Caki2 (cell line): ENCODE measurements at regions not wholly inside any gene's neighbourhood (a gene's known extent, or its start where the extent isn't known, plus 50 kb on each side); places are given as distances from the start of the nearest gene placed in this dataset.
"Not testable (repeated sequence)": the region's sequence is repeated elsewhere in the genome, so short reads cannot be mapped to it uniquely, and the experiment has no call there.

Source experiments
- DNase-seq: peaks from one replicate; pipeline ENCODE4 v3.0.0-alpha.2; 2015; ENCODE audit warnings: low read depth
- in situ Hi-C: cut with HindIII; loops from 2 replicates; pipeline ENCODE4 v1.10.0; 2016; ENCODE audit warnings: low sequenced_read_pairs, low pct_unique_long_range_greater_than_20kb, mixed read lengths

DNA sequence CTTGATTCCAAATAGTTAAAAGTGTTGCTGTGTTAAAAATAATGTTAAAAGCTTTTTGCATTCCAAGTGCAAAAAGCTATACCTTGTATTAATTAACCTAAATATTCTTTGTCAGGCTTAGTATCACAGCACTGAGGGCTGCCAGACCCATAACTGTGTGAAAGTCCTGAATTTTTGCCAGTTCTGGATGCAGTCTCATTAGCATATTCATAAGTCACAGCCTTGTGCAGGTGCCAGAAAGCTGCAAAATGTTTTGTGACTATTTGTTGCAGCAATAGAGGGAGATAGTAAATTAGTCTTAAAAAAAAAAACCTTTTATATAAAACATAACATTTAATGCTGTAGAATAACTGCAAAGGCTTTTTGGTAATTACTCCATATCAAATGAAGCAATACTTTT, 56.6 kb downstream of the SLITRK1 start:
- no peak for DNase-seq
- in situ Hi-C loops: no loop called here

DNA sequence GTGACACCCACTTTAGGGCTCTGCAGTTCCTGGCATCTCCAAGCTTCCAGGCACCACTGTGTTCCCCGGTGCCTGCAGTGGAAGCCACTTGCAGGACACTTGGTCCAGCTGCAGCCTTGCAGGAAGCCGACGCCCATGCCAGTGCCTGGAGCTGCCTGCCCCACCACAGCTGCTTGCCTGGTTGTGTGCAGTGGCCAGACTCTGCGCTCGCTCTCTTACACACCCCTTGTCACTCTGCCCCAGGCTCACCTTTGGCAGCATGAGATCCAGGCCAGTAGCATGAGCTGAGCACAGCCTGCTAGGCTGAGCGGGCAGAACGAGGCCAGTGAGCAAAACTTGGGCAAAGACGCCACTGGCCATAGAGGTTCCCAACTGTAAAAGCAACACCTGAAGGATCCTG, 57.7 kb downstream of the SLITRK1 start:
- in situ Hi-C loops: no loop called here

DNA sequence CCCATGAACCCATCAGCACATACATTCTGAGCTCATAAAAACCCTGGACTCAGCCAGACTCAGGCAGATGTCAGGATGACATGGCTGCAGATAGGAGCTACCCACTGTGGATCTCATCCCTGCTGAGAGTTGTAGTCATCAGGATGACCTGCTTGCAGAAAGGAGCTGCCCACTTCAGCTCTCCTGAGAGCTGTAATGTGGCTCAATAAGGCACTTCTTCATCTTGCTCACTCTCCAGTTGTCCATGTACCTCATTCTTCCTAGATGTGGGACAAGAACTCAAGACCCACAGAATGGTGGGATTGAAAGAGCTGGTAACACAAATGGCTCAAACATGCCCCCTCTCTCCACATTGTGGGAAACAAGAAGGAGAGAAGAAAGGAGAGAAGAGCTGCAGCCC, 58.2 kb downstream of the SLITRK1 start:
- in situ Hi-C loops: no loop called here
- no peak for DNase-seq

More for the DNA sequence above, 57.7 kb downstream of the SLITRK1 start:
- no peak for DNase-seq

DNA sequence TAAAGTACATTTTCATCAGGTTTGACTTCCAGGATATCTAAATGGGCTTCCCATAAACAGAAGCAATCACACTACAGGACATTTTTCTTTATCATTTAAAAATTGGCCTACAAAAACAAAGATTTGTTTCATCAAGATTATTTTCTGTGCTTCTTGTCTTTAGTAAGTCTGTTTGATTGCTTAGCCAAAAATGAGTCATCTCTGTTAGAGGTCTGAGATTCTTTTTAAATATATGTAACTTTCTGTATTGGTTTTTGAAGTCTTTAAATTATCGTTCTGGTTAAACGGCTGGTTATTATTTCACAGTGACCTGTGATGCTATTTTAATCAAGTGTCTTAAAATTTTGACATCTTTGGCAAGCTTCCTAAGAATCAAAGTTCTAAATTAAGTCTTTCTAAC, 62.7 kb downstream of the SLITRK1 start:
- DNase-seq: no peak

DNA sequence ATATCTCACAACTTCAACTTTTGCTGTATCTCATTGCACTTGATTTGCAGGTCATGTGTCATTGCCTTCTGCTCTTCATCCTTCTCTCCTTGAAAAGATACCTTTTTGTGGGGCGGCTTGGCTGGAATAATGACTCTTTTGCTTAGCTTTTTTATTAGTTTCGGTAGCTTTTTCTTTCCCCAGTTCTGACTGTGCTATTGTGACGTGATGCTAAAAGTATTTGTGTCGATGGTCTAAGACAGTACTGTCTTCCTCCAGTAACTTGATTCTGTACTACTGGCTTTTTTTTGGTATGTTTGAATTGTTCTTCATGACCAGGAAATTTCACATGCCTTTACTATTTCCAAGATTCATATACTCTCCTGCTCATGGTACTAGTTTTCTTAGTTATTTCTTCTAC, 63.1 kb downstream of the SLITRK1 start:
- DNase-seq: no peak
- in situ Hi-C loops: no loop called here

More for the DNA sequence above, 62.7 kb downstream of the SLITRK1 start:
- in situ Hi-C loops: no loop called here

DNA sequence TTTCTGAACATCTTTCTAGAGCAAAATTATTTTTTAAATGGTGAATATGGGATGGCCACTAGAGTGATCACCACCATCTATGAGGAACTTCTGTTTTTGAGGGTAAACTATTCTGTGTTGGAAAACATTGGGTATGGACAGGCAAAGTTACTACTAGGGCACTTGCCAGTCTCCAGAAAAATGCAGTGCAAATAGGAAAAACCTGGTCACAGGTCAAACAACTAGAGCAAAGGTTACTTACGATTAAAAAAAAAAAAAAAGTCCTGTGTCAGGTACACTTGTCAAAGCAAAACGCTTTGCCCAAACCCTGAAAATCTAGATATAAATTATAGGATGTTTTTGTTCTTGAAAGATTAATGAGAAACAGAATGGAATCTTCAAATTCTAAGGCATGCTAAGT, 66.2 kb downstream of the SLITRK1 start:
- no peak for DNase-seq
- in situ Hi-C loops: no loop called here

DNA sequence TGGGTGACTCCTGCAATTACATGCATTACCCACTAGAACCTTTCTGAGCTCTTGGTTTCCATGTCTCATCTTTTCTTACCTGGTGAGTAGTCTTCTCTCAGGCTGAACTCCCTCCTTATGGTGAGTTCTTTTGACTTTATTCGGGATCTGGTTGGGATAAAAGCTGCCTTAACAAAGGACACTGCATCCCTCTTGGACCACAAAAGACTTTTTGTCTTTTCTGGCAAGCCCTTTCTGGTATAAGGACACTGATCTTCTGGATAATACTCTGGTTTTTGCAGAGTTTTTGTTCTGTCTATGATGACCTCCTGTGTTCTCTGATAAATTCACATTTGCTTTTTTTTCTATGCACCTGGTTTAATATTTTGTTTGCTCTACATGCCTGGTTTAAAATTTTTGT, 66.7 kb downstream of the SLITRK1 start:
- no peak for DNase-seq
- in situ Hi-C loops: no loop called here

DNA sequence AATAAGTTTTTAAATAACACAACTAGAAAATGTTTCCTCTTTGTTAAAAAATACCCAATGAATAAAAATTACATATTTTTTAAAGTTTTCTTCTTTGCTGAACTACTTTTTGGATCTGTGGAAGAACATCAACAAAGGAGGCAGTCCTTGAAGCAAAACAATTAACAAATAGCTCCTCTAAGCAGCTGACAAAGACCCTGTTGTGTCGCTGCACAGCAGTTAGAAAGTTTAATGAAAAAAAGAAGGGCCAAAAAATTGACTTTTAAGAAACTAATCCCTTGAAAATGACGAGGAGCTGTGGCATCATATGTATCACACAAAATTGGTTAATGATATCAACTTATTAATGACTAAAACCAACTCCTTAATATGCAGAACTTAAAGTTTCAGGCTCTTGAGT, 72.1 kb downstream of the SLITRK1 start:
- DNase-seq: no peak
- in situ Hi-C loops: no loop called here

DNA sequence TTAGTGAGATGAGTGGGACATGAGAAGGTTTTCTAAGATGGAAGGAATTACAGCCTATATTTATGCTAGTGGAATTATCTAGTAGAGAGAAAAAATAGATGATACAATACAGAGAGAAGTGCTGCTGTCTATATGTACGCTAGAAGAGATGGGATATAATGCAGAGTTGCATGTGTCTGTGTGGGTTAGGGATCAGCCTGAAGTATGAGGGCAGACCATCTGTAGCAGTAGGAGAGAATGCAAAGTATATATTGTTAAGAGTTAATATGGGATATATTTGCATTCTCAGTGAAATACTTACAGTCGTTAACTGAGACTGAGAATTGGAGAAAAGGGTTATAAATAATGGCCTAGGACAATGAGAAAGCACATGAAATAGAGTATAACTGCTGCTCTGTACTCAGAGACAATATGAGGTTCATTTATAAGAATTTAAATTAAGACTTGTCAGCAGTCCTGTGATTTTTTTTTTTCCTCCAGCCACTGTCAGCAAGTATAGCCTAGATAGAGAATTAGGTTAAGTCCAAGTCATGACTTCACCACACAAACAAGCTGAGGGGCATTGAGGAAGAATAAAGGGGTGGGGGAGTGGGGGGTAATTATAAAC, 77.8 kb downstream of the SLITRK1 start:
- DNase-seq: no peak
- in situ Hi-C loops: no loop called here

DNA sequence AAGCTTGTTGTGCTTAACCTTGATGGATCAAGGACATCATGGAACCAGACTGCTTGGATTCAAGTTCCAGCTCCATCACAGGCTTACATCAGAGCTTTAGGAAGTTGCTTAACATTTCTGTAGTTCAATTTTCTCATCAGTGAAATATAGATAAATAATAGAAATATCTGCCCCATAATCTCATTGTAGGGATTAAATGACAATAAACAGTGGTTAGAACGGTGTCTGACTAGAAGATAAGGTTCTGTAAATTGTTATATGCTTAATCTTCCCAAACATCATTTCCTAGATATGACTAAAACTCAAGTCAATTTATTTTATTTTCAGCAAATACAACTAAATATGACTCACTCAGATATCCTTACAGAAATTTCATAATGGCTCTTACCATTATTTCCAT, 83.5 kb downstream of the SLITRK1 start:
- in situ Hi-C loops: no loop called here
- DNase-seq: no peak

DNA sequence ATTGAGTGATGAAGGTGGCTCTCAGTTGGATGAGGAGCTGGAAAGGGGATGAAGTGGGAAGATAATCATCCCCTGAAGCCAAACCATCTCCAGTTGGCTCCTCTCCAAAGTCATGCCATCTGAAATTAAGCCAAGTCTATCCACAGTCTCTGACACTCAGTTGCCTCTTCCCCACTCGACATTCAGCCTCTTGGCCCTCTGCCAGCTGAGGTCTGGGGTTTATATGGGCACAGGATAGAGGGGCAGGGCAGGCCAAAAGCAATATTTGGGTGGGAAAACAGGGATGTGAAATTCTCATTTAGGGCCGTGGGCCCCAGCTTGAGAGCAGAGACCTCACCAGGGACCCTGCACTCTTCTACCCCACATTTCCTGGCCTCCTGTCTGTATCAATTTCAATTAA, 85.9 kb downstream of the SLITRK1 start:
- in situ Hi-C loops: no loop called here
- no peak for DNase-seq

DNA sequence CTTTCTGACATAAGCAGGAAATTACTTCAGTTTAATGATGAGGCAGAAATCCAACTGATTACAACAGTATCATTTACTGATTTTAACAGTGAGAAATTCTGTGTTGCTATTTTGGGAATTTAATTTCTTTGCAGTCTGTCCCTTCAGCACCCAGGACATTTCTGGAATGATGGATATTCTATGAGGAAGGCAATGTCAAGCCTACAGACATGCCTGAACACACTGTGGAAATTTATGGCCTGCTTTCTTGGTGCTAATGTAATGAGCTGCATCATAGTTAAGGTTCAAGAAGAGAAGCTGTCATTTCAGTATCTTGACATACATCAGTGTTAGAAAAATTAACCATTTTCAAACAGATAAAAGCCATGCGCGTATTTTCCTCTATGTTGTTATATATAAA, 87.7 kb downstream of the SLITRK1 start:
- in situ Hi-C loops: no loop called here
- DNase-seq: no peak

DNA sequence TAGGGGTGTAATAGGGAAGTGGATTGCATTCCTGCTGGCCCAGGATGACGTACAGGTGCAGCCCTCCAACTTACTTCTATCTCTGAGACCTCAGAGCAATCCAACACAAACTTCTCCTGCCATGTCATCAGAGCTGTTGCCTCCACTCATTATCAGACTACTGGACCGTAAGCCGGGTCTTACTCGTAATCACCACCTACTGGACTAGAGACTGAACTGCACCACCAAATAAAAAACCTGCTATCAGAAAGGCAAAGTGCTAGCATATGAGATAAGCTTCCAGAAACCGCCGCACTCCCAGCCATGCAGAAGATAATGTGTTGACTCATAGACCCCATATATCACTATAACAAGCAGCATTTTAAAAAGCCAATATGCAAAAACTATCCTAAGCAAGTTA, 102.0 kb downstream of the SLITRK1 start:
- in situ Hi-C loops: no loop called here
- no peak for DNase-seq

DNA sequence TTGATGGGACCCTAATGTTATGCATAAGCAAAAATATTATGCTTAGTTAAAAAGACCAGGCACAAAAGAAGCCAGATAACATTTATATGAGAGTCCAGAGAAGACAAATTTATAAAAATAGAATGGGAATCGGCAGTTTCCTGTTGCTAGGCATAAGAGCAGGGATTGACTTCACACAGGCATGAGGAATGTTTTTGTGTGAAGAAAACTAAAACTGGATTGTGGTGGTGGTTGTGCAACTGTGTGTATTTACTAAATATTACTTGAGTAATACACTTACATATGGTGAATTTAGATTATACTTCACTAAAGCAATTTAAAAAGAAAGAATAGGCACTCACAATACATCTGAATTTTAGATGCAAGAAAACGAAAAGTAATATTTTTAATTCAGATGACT, 108.3 kb downstream of the SLITRK1 start:
- in situ Hi-C loops: no loop called here
- DNase-seq: no peak

DNA sequence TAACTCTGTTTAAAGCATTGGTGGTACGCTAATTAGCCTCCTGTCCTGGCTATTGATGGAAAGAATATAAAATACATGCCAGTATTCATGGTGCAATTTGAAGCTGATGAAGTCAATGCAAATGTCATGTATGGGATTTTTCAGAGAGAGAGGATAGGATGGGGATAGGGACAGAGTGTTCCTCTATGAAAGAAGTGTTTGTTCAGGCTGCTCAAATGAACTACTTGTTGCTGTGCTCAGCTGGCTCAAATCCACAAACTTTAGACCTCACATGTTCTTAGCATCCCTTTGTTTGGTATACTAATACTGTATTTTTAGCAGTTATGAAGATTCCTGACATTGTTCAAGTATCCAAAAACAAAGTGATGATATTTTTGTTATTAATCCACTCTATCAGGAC, 116.5 kb downstream of the SLITRK1 start:
- in situ Hi-C loops: no loop called here
- no peak for DNase-seq

DNA sequence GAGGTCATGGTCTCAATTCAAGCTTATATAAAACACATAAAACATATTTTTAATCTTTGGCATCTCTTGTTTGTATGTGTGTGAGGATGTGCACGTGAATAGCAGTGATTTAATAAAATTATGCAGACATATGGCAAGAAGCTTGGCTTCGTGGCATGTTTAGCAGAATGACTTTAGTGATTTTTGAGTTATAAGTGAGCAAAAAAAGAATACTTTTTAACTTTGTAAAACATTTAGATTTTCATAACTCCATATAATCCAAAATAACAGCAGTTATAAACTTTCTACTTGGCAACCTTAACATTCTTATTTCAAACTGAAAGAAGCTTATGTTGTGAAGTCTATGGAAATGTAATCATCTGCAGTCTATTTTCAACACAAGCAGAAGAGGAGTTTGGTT, 120.6 kb downstream of the SLITRK1 start:
- in situ Hi-C loops: no loop called here
- no peak for DNase-seq

DNA sequence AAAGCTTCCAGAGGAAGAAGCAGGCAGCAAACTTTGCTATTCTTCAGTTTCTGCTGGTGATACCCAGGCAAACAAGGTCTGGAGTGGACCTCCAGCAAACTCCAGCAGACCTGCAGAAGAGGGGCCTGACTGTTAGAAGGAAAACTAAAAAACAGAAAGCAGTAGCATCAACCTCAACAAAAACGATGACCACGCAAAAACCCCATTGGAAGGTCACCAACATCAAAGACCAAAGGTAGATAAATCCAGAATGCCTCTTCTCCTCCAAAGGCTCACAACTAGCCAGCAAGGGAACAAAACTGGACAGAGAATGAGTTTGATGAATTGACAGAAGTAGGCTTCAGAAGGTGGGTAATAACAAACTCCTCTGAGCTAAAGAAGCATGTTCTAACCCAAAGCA, 127.1 kb downstream of the SLITRK1 start:
- in situ Hi-C loops, DNase-seq: not testable (repeated sequence)

DNA sequence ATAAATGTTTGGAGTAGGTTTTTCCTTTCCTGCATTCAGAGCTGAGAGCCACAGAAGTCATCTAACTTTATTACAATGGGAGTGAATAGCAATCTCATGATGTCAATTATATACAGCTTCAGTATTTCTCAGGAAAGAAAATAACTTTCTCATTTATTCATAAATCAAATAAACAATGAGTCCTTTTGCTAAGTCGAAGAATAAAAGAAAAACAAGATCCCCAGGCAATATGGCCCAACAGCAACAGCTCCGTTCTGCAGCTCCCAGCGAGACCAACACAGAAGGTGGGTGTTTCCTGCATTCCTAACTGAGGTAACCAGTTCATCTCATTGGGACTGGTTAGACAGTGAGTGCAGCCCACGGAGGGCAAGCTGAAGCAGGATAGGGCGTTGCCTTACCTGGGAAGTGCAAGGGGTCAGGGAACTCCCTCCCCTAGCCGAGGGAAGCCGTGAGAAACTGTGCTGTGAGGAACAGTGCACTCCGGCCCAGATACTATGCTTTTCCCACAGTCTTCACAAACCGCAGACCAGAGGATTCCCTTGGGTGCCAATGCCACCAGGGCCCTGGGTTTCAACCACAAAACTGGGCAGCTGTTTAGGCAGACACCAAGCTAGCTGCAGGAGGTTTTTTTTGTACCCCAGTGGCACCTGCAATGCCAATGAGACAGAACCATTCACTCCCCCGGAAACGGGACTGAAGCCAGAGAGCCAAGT, 128.2 kb downstream of the SLITRK1 start:
- in situ Hi-C loops: no loop called here
- no peak for DNase-seq

DNA sequence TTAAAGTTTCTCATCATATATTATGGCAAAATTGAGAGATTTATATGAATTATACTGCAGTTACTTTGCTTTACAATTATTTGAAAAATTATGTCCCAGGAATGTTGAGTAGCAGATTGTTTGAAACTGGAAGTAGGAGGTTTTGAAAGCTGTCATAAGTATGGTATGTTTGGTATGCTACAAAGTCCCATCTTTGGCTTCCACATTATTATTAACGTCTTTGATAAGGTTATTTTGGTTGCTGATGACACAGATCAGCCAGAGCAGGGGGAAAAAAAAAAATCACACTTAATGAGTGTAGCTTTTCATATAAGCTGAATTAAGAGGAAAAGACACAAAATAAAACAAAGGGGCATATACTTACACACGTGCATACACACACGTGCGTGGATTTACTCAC, 130.1 kb downstream of the SLITRK1 start:
- peak; percentile 2 for DNase-seq
- in situ Hi-C loops: no loop called here

DNA sequence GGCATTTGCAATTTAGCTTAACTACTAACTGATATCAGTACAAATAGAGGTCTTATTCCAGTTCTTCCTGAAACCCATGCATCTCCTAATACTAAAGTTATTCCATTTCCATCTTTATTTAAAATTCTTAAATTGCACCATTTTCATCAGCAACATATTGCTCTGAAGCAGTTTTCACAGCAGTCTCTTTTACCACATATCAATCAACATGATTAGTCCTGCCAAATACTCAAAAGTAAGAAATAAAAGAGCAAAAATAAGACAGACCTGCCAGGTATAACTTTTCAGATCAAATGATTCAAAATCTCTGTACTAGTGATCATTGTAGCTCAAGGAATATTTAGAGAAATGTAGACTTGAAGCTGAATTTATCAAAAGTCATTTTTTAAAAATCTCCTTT, 141.7 kb downstream of the SLITRK1 start:
- DNase-seq: no peak
- in situ Hi-C loops: no loop called here
